ENCODE measurements at regions not wholly inside any gene's neighbourhood (a gene's known extent, or its start where the extent isn't known, plus 50 kb on each side); places are given as distances from the start of the nearest gene placed in this dataset.
"Not testable (repeated sequence)": the region's sequence is repeated elsewhere in the genome, so short reads cannot be mapped to it uniquely, and the experiment has no call there.

GRCh38 chr3:153277029-153277428 is 115.0 kb downstream of the RAP2B start:
- DNase-seq = no peak
- ChIA-PET CTCF (no interaction called here), POLR2A (no interaction called here)
- 100% methylated on average over 2 of the region's 2 CpGs for WGBS (ENCODE audit: insufficient coverage)
- Histone ChIP-seq H3K4me3 (ENCODE audit: control insufficient read depth in 1 of 7, extremely low read depth in 1 of 7, insufficient read depth in 4 of 7, low read depth in 2 of 7, low read length in 6 of 7) (no peak overlapping the region), H3K27me3 (replicated peaks in 2 of 5; ENCODE audit: control insufficient read depth in 4 of 5, insufficient read depth in 5 of 5, low read length in 4 of 5) (no peaks in the 10 kb centered on the region), H3K9me3 (ENCODE audit: control extremely low read depth in 1 of 5, control insufficient read depth in 4 of 5, insufficient read depth in 2 of 5, low read depth in 1 of 5, low read length in 4 of 5) (no peaks in the 10 kb centered on the region), H3K27ac (ENCODE audit: insufficient read depth in 1 of 2, low read depth in 1 of 2, low read length in 2 of 2, poor library complexity in 1 of 2, severe bottlenecking in 2 of 2) (no peak overlapping the region), H3K36me3 (ENCODE audit: control insufficient read depth in 4 of 4, insufficient read depth in 4 of 4, low read length in 3 of 4) (no peaks in the 10 kb centered on the region), H3K4me1 (ENCODE audit: control extremely low read depth in 1 of 4, control insufficient read depth in 4 of 4, insufficient read depth in 4 of 4, low read length in 3 of 4) (peaks cover 0 to 6% (median 0%) of the 10 kb centered on the region in 4 experiments)

GRCh38 chr3:153281236-153281997 is 119.4 kb downstream of the RAP2B start:
- CTCF ChIA-PET = interaction anchor here (1.0 to 1.4 kb wide), 2 partner anchors 13 to 20 kb away, joined by 3 read pairs; no protein-coding TSS in a partner anchor
- H3K4me1 ChIP-seq (ENCODE audit: control extremely low read depth in 1 of 4, control insufficient read depth in 4 of 4, insufficient read depth in 4 of 4, low read length in 3 of 4) = peaks cover 0 to 22% (median 0%) of the 10 kb centered on the region in 4 experiments
- H3K27me3 ChIP-seq (replicated peaks in 2 of 5; ENCODE audit: control insufficient read depth in 4 of 5, insufficient read depth in 5 of 5, low read length in 4 of 5); DNase-seq; H3K4me3 ChIP-seq (ENCODE audit: control insufficient read depth in 1 of 7, extremely low read depth in 1 of 7, insufficient read depth in 4 of 7, low read depth in 2 of 7, low read length in 6 of 7); H3K36me3 ChIP-seq (ENCODE audit: control insufficient read depth in 4 of 4, insufficient read depth in 4 of 4, low read length in 3 of 4); POLR2A ChIA-PET; H3K27ac ChIP-seq (ENCODE audit: insufficient read depth in 1 of 2, low read depth in 1 of 2, low read length in 2 of 2, poor library complexity in 1 of 2, severe bottlenecking in 2 of 2); H3K9me3 ChIP-seq (ENCODE audit: control extremely low read depth in 1 of 5, control insufficient read depth in 4 of 5, insufficient read depth in 2 of 5, low read depth in 1 of 5, low read length in 4 of 5): not testable (repeated sequence)
- 99% methylated on average over 21 of the region's 29 CpGs for whole genome bisulfite sequencing (ENCODE audit: insufficient coverage)

- ChIA-PET CTCF (interaction anchor here (1.0 to 1.4 kb wide), 2 partner anchors 12 to 21 kb away, joined by 3 read pairs; no protein-coding TSS in a partner anchor), POLR2A (no interaction called here)
- Histone ChIP-seq H3K9me3 (ENCODE audit: control extremely low read depth in 1 of 5, control insufficient read depth in 4 of 5, insufficient read depth in 2 of 5, low read depth in 1 of 5, low read length in 4 of 5) (no peaks in the 10 kb centered on the region), H3K4me3 (ENCODE audit: control insufficient read depth in 1 of 7, extremely low read depth in 1 of 7, insufficient read depth in 4 of 7, low read depth in 2 of 7, low read length in 6 of 7) (no peak overlapping the region), H3K36me3 (ENCODE audit: control insufficient read depth in 4 of 4, insufficient read depth in 4 of 4, low read length in 3 of 4) (no peaks in the 10 kb centered on the region), H3K27ac (ENCODE audit: insufficient read depth in 1 of 2, low read depth in 1 of 2, low read length in 2 of 2, poor library complexity in 1 of 2, severe bottlenecking in 2 of 2) (no peak overlapping the region), H3K4me1 (ENCODE audit: control extremely low read depth in 1 of 4, control insufficient read depth in 4 of 4, insufficient read depth in 4 of 4, low read length in 3 of 4) (peaks cover 0 to 22% (median 0%) of the 10 kb centered on the region in 4 experiments), H3K27me3 (replicated peaks in 2 of 5; ENCODE audit: control insufficient read depth in 4 of 5, insufficient read depth in 5 of 5, low read length in 4 of 5) (no peaks in the 10 kb centered on the region)
- 97% methylated on average over 5 of the region's 5 CpGs for WGBS (ENCODE audit: insufficient coverage)
- DNase-seq = no peak
These were observed 120.3 kb downstream of the RAP2B start for GRCh38 chr3:153282355-153282754.

DNA sequence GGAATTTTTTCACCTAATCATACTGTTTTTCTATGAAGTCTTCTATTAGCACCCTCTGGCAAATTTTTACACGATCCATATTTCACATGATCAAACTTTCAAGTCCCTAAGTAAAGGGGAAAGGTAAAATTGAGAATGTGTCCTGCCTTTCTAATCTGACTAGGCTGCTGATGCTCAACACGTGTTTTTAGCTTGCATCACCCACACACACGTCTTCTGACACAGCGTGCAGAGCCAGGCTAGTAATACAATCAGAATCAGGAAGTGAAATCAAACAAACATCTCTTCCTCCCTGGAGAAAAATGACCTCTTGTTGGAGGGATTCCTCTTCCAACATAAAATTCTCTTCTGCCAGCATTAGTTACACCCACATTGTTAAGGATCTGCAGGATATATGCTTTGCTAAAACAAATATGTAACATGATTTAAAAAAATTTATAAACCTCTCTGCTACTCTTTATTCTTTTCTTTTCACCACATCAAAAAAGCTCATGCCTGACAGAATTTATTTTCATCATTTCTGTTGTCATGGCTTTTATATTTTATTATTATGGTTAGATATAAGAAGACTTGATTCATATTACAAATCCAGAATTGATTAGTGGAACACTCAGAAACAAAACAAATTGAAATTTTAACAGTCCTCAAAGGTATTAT is 122.4 kb downstream of the RAP2B start:
- Histone ChIP-seq H3K4me3 (ENCODE audit: control insufficient read depth in 1 of 7, extremely low read depth in 1 of 7, insufficient read depth in 4 of 7, low read depth in 2 of 7, low read length in 6 of 7) (no peak overlapping the region), H3K9me3 (ENCODE audit: control extremely low read depth in 1 of 5, control insufficient read depth in 4 of 5, insufficient read depth in 2 of 5, low read depth in 1 of 5, low read length in 4 of 5) (no peaks in the 10 kb centered on the region), H3K36me3 (ENCODE audit: control insufficient read depth in 4 of 4, insufficient read depth in 4 of 4, low read length in 3 of 4) (no peaks in the 10 kb centered on the region), H3K4me1 (ENCODE audit: control extremely low read depth in 1 of 4, control insufficient read depth in 4 of 4, insufficient read depth in 4 of 4, low read length in 3 of 4) (peaks cover 0 to 38% (median 2%) of the 10 kb centered on the region in 4 experiments), H3K27ac (ENCODE audit: insufficient read depth in 1 of 2, low read depth in 1 of 2, low read length in 2 of 2, poor library complexity in 1 of 2, severe bottlenecking in 2 of 2) (peak overlapping the region in 1 of 2 experiments; percentile 40), H3K27me3 (replicated peaks in 2 of 5; ENCODE audit: control insufficient read depth in 4 of 5, insufficient read depth in 5 of 5, low read length in 4 of 5) (no peaks in the 10 kb centered on the region)
- ChIA-PET CTCF (no interaction called here), POLR2A (no interaction called here)
- peak; percentile 26 to 81 (median 75) for DNase-seq
- 0% methylated on average over 3 of the region's 4 CpGs for WGBS (ENCODE audit: insufficient coverage)

- CTCF ChIA-PET = interaction anchor here (1.2 kb wide), 1 partner anchor 11 kb away, joined by 3 read pairs; no protein-coding TSS in a partner anchor
- Histone ChIP-seq H3K4me1 (ENCODE audit: control extremely low read depth in 1 of 4, control insufficient read depth in 4 of 4, insufficient read depth in 4 of 4, low read length in 3 of 4) (peaks cover 0 to 46% (median 4%) of the 10 kb centered on the region in 4 experiments), H3K9me3 (ENCODE audit: control extremely low read depth in 1 of 5, control insufficient read depth in 4 of 5, insufficient read depth in 2 of 5, low read depth in 1 of 5, low read length in 4 of 5) (no peaks in the 10 kb centered on the region), H3K27me3 (replicated peaks in 2 of 5; ENCODE audit: control insufficient read depth in 4 of 5, insufficient read depth in 5 of 5, low read length in 4 of 5) (no peaks in the 10 kb centered on the region), H3K4me3 (ENCODE audit: control insufficient read depth in 1 of 7, extremely low read depth in 1 of 7, insufficient read depth in 4 of 7, low read depth in 2 of 7, low read length in 6 of 7) (no peak overlapping the region), H3K27ac (ENCODE audit: insufficient read depth in 1 of 2, low read depth in 1 of 2, low read length in 2 of 2, poor library complexity in 1 of 2, severe bottlenecking in 2 of 2) (peak overlapping the region in 1 of 2 experiments; percentile 20), H3K36me3 (ENCODE audit: control insufficient read depth in 4 of 4, insufficient read depth in 4 of 4, low read length in 3 of 4) (no peaks in the 10 kb centered on the region)
- 83% methylated on average over 1 of the region's 1 CpG for WGBS (ENCODE audit: insufficient coverage)
- peak in 1 of 3 donors; percentile 8 for DNase-seq
- POLR2A ChIA-PET = no interaction called here
These were observed 123.2 kb downstream of the RAP2B start for GRCh38 chr3:153285194-153285641.

- Histone ChIP-seq H3K9me3 (ENCODE audit: control extremely low read depth in 1 of 5, control insufficient read depth in 4 of 5, insufficient read depth in 2 of 5, low read depth in 1 of 5, low read length in 4 of 5) (no peaks in the 10 kb centered on the region), H3K4me3 (ENCODE audit: control insufficient read depth in 1 of 7, extremely low read depth in 1 of 7, insufficient read depth in 4 of 7, low read depth in 2 of 7, low read length in 6 of 7) (no peak overlapping the region), H3K27me3 (replicated peaks in 2 of 5; ENCODE audit: control insufficient read depth in 4 of 5, insufficient read depth in 5 of 5, low read length in 4 of 5) (no peaks in the 10 kb centered on the region), H3K36me3 (ENCODE audit: control insufficient read depth in 4 of 4, insufficient read depth in 4 of 4, low read length in 3 of 4) (no peaks in the 10 kb centered on the region), H3K4me1 (ENCODE audit: control extremely low read depth in 1 of 4, control insufficient read depth in 4 of 4, insufficient read depth in 4 of 4, low read length in 3 of 4) (peaks cover 0 to 51% (median 4%) of the 10 kb centered on the region in 4 experiments), H3K27ac (ENCODE audit: insufficient read depth in 1 of 2, low read depth in 1 of 2, low read length in 2 of 2, poor library complexity in 1 of 2, severe bottlenecking in 2 of 2) (no peak overlapping the region)
- no peak for DNase-seq
- CTCF ChIA-PET = interaction anchor here (1.2 kb wide), 1 partner anchor 10 kb away, joined by 3 read pairs; no protein-coding TSS in a partner anchor
- POLR2A ChIA-PET = no interaction called here
- WGBS (ENCODE audit: insufficient coverage) = no CpG with 5 or more reads among the region's 2 CpGs
These were observed 124.0 kb downstream of the RAP2B start for GRCh38 chr3:153285982-153286381.

DNA sequence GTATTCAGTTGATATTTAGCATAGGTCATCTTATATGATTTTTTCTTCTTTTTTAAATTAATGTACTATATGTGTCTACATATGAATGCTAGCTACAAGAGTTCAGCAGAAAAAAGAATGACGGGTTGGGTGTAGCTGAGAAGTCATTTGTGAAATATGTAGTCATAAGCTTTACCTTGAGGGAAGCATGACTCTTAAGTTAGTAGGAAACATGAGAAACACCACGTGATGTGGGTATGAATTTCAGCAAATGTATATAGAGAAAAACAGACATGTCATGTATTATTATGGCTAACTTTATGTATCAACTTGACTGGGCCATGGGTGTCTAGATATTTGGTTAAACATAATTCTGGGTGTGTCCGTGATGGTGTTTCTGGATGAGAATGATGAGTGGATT is 125.0 kb downstream of the RAP2B start:
- H3K4me1 ChIP-seq (ENCODE audit: control extremely low read depth in 1 of 4, control insufficient read depth in 4 of 4, insufficient read depth in 4 of 4, low read length in 3 of 4) = peaks cover 0 to 51% (median 4%) of the 10 kb centered on the region in 4 experiments
- CTCF ChIA-PET = interaction anchor here (0.6 to 1.4 kb wide), 3 partner anchors 116 to 334 kb away, joined by 3 read pairs; no protein-coding TSS in a partner anchor
- POLR2A ChIA-PET = interaction anchor here (0.6 kb wide), 1 partner anchor 27 kb away, joined by 3 read pairs; no protein-coding TSS in a partner anchor
- H3K4me3 ChIP-seq (ENCODE audit: control insufficient read depth in 1 of 7, extremely low read depth in 1 of 7, insufficient read depth in 4 of 7, low read depth in 2 of 7, low read length in 6 of 7) = no peak overlapping the region
- no peaks in the 10 kb centered on the region for H3K9me3 ChIP-seq (ENCODE audit: control extremely low read depth in 1 of 5, control insufficient read depth in 4 of 5, insufficient read depth in 2 of 5, low read depth in 1 of 5, low read length in 4 of 5)
- no peaks in the 10 kb centered on the region for H3K27me3 ChIP-seq (replicated peaks in 2 of 5; ENCODE audit: control insufficient read depth in 4 of 5, insufficient read depth in 5 of 5, low read length in 4 of 5)
- H3K36me3 ChIP-seq (ENCODE audit: control insufficient read depth in 4 of 4, insufficient read depth in 4 of 4, low read length in 3 of 4) = no peaks in the 10 kb centered on the region
- DNase-seq = no peak
- WGBS (ENCODE audit: insufficient coverage) = 100% methylated on average over 2 of the region's 3 CpGs
- H3K27ac ChIP-seq (ENCODE audit: insufficient read depth in 1 of 2, low read depth in 1 of 2, low read length in 2 of 2, poor library complexity in 1 of 2, severe bottlenecking in 2 of 2) = no peak overlapping the region
